HG03354 (cell line): ENCODE measurements at regions not wholly inside any gene's neighbourhood (a gene's known extent, or its start where the extent isn't known, plus 50 kb on each side); places are given as distances from the start of the nearest gene placed in this dataset.

Experiments
- ATAC-seq: cut with Tn5 transposase; IDR thresholded peaks from one replicate; pipeline ENCODE4 v1.9.1; 2021; ENCODE audit warnings: mild to moderate bottlenecking; ENCODE audit not compliant: unreplicated experiment, poor library complexity, severe bottlenecking

- ATAC-seq = peak; percentile 81
Observed at GRCh38 chr18:68623342-68623741, 91.6 kb downstream of the TMX3 start.

- no peak for ATAC-seq
Observed at GRCh38 chr18:68611311-68611710, 103.6 kb downstream of the TMX3 start.

GRCh38 chr18:68608851-68609490 is 105.9 kb downstream of the TMX3 start:
- no peak for ATAC-seq

- no peak for ATAC-seq
Observed at GRCh38 chr18:68607852-68608251, 107.1 kb downstream of the TMX3 start.

- ATAC-seq = no peak
Observed at GRCh38 chr18:68604256-68604655, 110.7 kb downstream of the TMX3 start.

GRCh38 chr18:68596016-68596415 is 118.9 kb downstream of the TMX3 start:
- no peak for ATAC-seq

GRCh38 chr18:68588169-68588568 is 126.7 kb downstream of the TMX3 start:
- no peak for ATAC-seq

- no peak for ATAC-seq
Observed at GRCh38 chr18:68583685-68584084, 131.2 kb downstream of the TMX3 start.

- ATAC-seq = no peak
Observed at GRCh38 chr18:68574311-68574710, 140.6 kb downstream of the TMX3 start.

GRCh38 chr18:68569936-68570335 is 145.0 kb downstream of the TMX3 start:
- no peak for ATAC-seq

- ATAC-seq = no peak
Observed at GRCh38 chr18:68568364-68569155, 146.3 kb downstream of the TMX3 start.

GRCh38 chr18:68566991-68567390 is 147.9 kb downstream of the TMX3 start:
- ATAC-seq = no peak

- no peak for ATAC-seq
Observed at GRCh38 chr18:68564961-68565360, 149.9 kb downstream of the TMX3 start.

- ATAC-seq = no peak
Observed at GRCh38 chr18:68564351-68564750, 150.6 kb downstream of the TMX3 start.

GRCh38 chr18:68560128-68560527 is 154.8 kb downstream of the TMX3 start:
- ATAC-seq = no peak

GRCh38 chr18:68557183-68557582 is 157.7 kb downstream of the TMX3 start:
- ATAC-seq = no peak

GRCh38 chr18:68555879-68556301 is 159.0 kb downstream of the TMX3 start:
- no peak for ATAC-seq

GRCh38 chr18:68548904-68549870 is 165.7 kb downstream of the TMX3 start:
- no peak for ATAC-seq

- ATAC-seq = no peak
Observed at GRCh38 chr18:68543344-68543743, 171.6 kb downstream of the TMX3 start.

GRCh38 chr18:68542846-68543245 is 172.1 kb downstream of the TMX3 start:
- no peak for ATAC-seq
